GM21515 (cell line): ENCODE measurements at regions not wholly inside any gene's neighbourhood (a gene's known extent, or its start where the extent isn't known, plus 50 kb on each side); places are given as distances from the start of the nearest gene placed in this dataset.
A peak's percentile ranks its signal among the peaks of the same experiment; 100 is the strongest.
"Not testable (repeated sequence)": the region's sequence is repeated elsewhere in the genome, so short reads cannot be mapped to it uniquely, and the experiment has no call there.

ENCODE experiments used
- ATAC-seq: cut with Tn5 transposase; IDR thresholded peaks from one replicate; pipeline ENCODE4 v1.9.1; 2021; ENCODE audit not compliant: unreplicated experiment

DNA sequence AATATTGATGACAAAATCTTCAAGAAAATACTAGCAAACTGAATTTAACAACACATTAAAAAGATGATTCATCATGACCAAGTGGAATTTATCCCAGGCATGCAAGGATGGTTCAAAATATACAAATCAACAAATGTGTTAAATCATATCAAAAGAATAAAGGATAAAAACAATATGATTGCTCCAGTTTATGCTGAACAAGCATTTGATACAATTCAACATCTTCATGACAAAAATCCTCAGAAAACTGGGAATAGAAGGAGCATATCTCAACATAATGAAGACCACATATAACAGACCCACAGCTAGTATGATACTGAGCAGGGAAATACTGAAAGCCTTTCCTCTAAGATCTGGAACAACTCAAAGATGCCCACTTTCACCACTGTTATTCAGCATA is 352.3 kb downstream of the PYDC2 start:
- no peak for ATAC-seq

- ATAC-seq: no peak
Observed at GRCh38 chr3:191848818-191849217, 387.9 kb downstream of the PYDC2 start.

GRCh38 chr3:191859531-191859930 is 398.6 kb downstream of the PYDC2 start:
- ATAC-seq: no peak

- ATAC-seq: no peak
Observed at GRCh38 chr3:191869738-191870415, 408.9 kb downstream of the PYDC2 start.

DNA sequence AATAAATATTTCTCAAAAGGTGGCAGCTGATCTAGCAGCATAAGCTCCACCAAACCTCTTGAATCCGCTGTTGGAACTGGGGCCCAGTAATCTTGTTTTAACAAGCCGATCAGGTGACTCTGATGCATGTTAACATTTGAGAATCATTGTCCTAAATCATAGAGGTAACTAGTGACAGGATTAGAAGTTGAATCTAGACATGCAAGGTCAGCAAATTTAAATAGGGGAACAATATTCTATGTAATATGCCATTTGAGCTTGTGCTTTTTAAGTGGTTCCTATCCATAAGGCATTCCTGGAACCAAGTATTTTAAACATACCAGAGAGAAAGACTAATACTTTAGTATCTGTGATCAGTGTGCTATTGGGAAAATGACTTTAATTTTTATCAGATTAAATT is 412.8 kb downstream of the PYDC2 start:
- ATAC-seq: no peak

DNA sequence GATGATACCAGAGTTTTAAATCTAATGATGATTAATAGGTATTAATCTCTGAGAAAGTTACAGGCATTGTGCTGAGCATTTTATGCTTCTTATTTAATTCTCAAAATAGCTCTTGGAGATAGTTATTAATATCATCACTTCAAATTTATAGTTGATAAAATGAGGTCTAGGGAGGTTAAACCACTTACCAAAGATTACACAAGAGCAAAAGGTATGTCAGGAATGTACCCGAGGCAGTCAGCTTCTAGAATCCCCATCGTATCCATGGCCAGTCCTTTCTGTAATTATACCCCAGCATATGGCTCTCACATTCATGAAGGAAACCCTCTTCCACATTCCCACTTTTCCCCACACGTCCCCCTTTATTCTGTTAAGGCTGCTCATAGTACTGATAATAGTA is 421.3 kb downstream of the PYDC2 start:
- ATAC-seq: no peak

GRCh38 chr3:191884132-191884531 is 423.2 kb downstream of the PYDC2 start:
- no peak for ATAC-seq

- ATAC-seq: no peak
Observed at GRCh38 chr3:191889106-191889505, 428.1 kb downstream of the PYDC2 start.

DNA sequence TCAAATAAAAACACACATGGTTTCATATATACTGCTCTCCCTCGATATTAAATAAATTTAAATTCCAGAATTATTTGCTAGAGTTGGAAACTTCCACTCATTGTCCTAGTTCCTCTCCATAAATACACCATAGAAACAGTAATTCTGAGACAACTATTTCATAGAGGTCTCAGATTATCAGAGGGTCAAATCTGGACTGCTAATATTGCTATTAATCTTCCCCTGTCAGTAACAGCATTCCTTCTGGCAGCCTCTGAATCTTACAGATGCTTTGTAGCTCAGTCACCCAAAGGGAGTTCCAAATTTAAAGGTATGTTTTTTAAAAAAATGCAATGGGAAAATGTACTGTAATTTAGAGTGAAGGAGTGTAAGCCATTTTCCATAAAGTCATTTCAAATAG is 428.8 kb downstream of the PYDC2 start:
- no peak for ATAC-seq

- ATAC-seq: no peak
Observed at GRCh38 chr3:191894406-191894805, 433.4 kb downstream of the PYDC2 start.

GRCh38 chr3:191901741-191902140 is 440.8 kb downstream of the PYDC2 start:
- ATAC-seq: no peak

- ATAC-seq: no peak
Observed at GRCh38 chr3:191912616-191913204, 451.7 kb downstream of the PYDC2 start.

DNA sequence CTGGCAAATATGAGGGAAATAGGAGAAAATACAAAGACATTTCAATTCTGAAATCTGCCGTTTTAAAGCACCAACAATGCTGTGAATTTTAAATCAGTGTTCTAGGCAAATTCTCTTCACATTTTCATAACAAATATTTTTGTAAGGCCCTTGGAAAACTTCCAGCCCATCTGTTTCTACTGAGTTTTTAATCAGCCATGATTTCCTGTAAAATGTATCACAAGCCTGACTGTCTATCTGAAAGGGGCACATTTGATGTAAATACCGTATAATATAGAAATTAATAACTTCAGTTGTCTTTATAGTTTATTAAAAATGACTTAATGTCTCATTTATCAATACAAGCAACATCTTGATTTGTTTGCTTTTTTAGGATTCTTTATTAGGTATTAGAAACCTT is 454.7 kb downstream of the PYDC2 start:
- no peak for ATAC-seq

GRCh38 chr3:191919491-191920026 is 458.6 kb downstream of the PYDC2 start:
- ATAC-seq: no peak

GRCh38 chr3:191922570-191922969 is 461.6 kb downstream of the PYDC2 start:
- no peak for ATAC-seq

- ATAC-seq: not testable (repeated sequence)
Observed at GRCh38 chr3:191927183-191927817, 466.3 kb downstream of the PYDC2 start.

GRCh38 chr3:191927998-191928397 is 467.0 kb downstream of the PYDC2 start:
- not testable (repeated sequence) for ATAC-seq

- no peak for ATAC-seq
Observed at GRCh38 chr3:191944835-191945234, 483.9 kb downstream of the PYDC2 start.

- ATAC-seq: no peak
Observed at GRCh38 chr3:191952186-191952585, 491.2 kb downstream of the PYDC2 start.

DNA sequence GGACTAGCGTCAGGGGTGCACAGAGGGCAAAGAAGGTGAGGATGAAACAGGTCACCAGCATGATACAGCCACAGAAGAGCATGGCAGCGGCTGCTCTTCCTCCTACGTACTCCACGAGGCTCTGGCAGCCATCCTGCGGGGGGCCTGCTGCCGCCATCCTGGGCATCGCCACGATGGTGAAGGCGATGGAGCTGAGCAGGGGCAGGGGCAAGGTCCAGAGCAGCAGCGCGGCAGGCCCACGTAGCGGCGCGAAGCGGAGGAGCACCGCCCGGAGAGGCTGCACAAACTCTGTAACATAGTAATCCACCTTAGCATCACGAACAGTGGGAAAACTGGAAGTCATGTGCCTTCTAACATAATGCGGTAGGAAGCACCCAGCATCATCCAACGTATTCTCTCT is 491.6 kb downstream of the PYDC2 start:
- ATAC-seq: no peak

DNA sequence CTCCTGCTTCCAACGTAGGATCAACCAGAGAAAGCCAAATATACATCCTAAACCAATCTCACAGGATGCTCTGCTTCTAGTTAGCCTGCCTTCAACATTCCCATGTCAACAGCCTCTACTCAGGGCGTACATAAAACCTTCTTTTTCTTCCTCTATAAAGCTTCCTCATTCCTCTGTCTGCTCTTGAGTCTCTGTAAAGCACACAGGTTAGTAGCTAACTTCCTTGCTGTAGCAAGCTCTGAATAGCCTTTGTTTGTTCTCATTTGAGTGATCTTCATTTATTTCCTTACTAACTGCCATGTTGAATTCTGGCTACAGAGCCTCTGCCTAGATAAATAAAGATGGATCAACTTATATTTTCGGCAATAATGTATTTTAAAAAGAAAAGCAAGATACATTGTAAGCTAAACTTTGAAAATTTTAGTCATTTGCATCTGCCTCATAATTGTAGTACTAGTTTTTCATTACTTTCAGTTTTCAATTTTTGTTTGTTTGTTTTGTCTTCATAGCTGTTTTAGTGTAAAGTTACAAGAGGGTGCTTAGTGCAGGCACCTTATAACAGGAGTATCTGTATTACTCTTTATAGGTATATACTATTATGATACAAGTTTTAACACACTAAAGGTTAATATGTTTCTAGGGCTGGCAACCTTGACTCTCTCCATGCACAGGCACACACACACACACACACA is 498.2 kb downstream of the PYDC2 start:
- peak; percentile 68 for ATAC-seq
